ENCODE measurements at regions not wholly inside any gene's neighbourhood (a gene's known extent, or its start where the extent isn't known, plus 50 kb on each side); places are given as distances from the start of the nearest gene placed in this dataset.

DNA sequence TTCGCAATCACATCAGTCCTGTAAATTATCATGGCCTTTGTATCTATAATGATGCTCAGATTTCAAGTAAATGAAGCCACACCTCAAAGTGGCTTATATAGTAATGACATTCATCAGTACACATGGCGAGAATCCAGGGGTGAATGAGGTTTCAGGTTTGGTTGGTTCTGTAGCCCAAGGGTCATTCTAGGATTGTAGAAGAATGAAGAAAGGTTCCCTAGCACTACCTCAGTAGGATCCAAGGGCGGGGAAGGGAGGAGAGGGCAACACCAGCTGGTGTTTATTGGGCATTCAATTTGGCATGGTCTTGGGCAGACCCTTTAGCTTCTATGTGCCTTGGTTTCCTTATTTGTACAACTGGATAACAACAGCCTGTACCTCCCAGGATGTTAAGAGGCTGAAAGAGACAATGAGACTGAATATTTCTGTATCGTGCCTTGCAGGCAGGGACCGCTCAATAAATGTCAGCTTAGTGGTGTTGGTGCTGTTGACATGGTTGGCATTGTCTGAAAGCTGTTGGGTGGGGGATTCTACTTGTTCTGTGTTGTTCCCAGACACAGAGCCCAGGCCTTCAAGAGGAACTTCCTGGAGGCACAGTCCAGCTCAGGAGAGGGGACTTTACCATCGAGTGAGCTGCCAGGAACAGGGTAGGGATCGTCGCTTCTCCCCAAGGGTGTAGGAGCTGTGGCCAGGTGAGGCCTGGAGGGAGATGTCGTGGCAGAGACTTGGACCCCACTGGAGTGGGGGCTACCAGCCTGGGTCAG is 388.2 kb downstream of the PTPRU start:
- TF ChIP-seq, protein P1, sequence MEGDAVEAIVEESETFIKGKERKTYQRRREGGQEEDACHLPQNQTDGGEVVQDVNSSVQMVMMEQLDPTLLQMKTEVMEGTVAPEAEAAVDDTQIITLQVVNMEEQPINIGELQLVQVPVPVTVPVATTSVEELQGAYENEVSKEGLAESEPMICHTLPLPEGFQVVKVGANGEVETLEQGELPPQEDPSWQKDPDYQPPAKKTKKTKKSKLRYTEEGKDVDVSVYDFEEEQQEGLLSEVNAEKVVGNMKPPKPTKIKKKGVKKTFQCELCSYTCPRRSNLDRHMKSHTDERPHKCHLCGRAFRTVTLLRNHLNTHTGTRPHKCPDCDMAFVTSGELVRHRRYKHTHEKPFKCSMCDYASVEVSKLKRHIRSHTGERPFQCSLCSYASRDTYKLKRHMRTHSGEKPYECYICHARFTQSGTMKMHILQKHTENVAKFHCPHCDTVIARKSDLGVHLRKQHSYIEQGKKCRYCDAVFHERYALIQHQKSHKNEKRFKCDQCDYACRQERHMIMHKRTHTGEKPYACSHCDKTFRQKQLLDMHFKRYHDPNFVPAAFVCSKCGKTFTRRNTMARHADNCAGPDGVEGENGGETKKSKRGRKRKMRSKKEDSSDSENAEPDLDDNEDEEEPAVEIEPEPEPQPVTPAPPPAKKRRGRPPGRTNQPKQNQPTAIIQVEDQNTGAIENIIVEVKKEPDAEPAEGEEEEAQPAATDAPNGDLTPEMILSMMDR (IDR thresholded peaks at IDR 0.05; ENCODE audit: low read depth, low read length, poor library complexity, severe bottlenecking), result no peak
- TF ChIP-seq EZH2phosphoT487 (IDR thresholded peaks at IDR 0.05; ENCODE audit: borderline replicate concordance, low read length), result no peak
